ENCODE measurements at regions not wholly inside any gene's neighbourhood (a gene's known extent, or its start where the extent isn't known, plus 50 kb on each side); places are given as distances from the start of the nearest gene placed in this dataset.

DNA sequence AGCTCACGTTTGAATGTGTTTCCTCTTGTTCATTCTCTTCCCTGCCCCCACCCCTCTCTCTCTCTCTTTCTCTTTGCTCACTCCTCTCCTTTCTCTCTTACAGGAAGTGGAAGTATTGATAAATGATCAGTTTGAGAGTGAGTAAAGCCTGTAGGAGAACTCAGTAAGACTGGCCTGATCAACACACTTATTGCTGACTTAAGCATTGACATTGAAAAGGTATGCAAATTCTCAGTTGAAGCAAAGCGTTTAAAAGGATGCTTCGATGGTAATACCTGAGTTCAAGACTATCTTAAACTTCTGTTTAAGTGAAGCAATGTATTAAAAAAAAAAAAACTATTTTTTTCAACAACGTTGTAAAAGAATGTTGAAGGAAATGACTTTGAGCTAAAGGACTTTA lies 115.7 kb upstream of the DDX18 start:
- no peaks in the 10 kb centered on the region for H3K9me3 ChIP-seq
- H3K27me3 ChIP-seq, result no peaks in the 10 kb centered on the region
- DNase-seq, result no peak
- TF ChIP-seq, protein P1, sequence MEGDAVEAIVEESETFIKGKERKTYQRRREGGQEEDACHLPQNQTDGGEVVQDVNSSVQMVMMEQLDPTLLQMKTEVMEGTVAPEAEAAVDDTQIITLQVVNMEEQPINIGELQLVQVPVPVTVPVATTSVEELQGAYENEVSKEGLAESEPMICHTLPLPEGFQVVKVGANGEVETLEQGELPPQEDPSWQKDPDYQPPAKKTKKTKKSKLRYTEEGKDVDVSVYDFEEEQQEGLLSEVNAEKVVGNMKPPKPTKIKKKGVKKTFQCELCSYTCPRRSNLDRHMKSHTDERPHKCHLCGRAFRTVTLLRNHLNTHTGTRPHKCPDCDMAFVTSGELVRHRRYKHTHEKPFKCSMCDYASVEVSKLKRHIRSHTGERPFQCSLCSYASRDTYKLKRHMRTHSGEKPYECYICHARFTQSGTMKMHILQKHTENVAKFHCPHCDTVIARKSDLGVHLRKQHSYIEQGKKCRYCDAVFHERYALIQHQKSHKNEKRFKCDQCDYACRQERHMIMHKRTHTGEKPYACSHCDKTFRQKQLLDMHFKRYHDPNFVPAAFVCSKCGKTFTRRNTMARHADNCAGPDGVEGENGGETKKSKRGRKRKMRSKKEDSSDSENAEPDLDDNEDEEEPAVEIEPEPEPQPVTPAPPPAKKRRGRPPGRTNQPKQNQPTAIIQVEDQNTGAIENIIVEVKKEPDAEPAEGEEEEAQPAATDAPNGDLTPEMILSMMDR (IDR thresholded peaks at IDR 0.05; ENCODE audit: low read depth, low read length), result no peak
- no peak overlapping the region for H3K4me3 ChIP-seq (ENCODE audit: low read depth, low read length)
- H3K36me3 ChIP-seq, result no peaks in the 10 kb centered on the region
- H3K4me1 ChIP-seq, result no peaks in the 10 kb centered on the region

DNA sequence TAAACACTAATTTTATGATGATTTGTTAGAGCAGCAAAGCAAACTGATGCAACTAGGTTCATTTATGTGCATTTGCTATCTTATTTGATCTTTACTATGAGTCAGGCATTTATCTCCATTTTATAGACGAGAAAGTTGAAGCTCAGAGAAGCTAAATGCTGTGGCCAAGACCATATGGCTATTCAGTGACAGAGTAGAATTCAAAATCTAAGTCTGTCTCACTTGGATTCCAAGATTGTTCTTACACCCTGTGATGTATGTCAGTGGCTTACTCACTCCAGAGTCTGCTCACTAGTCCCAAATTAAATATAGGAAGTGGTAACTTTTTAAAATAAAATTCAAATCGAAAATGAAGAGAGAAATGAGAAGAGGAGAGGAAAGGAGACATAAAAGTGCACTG lies 114.0 kb upstream of the DDX18 start:
- no peaks in the 10 kb centered on the region for H3K4me1 ChIP-seq
- TF ChIP-seq, protein P1 (IDR thresholded peaks at IDR 0.05; ENCODE audit: low read depth, low read length), result no peak
- H3K9me3 ChIP-seq, result no peaks in the 10 kb centered on the region
- no peaks in the 10 kb centered on the region for H3K36me3 ChIP-seq
- no peak for DNase-seq
- no peak overlapping the region for H3K4me3 ChIP-seq (ENCODE audit: low read depth, low read length)
- H3K27me3 ChIP-seq, result no peaks in the 10 kb centered on the region

DNA sequence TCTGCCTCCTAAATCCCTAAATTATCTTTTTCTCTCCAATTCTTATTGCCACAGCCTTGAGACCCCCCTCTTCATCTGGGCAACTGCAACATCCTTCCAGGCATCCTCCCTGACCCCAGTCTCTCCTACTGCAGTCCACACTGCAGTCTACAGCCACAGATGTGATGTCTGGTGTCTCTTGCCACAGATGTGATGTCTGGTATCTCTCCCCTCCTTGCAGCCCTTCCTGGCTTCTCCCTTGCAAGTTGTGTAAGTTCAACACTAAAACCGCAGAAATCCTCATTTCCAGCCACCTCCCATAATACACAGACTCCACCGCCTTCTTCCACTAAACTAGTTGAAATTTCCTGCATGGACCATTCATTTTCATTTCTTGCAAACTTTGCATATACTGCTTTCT lies 113.1 kb upstream of the DDX18 start:
- H3K9me3 ChIP-seq, result no peaks in the 10 kb centered on the region
- H3K4me1 ChIP-seq, result no peaks in the 10 kb centered on the region
- DNase-seq, result no peak
- no peak overlapping the region for H3K4me3 ChIP-seq (ENCODE audit: low read depth, low read length)
- H3K27me3 ChIP-seq, result no peaks in the 10 kb centered on the region
- H3K36me3 ChIP-seq, result no peaks in the 10 kb centered on the region
- TF ChIP-seq, protein P1 (IDR thresholded peaks at IDR 0.05; ENCODE audit: low read depth, low read length), result no peak

DNA sequence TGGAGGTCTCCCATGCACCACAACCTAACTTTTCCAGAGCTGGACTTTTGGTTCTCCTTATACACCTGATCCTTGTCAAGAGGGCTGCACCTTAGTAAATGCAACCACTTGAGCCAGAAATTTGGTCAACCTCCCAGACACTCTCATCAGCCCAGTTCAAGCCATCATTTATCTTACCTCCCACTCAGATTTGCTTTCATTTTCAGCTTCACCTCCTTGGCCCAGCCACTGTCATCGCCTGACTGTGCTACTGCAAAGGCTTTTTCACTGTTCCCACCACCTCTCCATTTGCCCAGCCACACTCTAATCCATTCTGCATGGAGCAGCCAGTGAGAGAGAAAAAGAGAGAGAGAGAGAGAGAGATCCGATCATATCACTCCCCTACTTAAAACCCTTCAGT lies 112.4 kb upstream of the DDX18 start:
- DNase-seq, result no peak
- TF ChIP-seq, protein P1 (IDR thresholded peaks at IDR 0.05; ENCODE audit: low read depth, low read length), result no peak
- Histone ChIP-seq H3K36me3 (no peaks in the 10 kb centered on the region), H3K9me3 (no peaks in the 10 kb centered on the region), H3K4me1 (no peaks in the 10 kb centered on the region), H3K27me3 (no peaks in the 10 kb centered on the region), H3K4me3 (ENCODE audit: low read depth, low read length) (no peak overlapping the region)

DNA sequence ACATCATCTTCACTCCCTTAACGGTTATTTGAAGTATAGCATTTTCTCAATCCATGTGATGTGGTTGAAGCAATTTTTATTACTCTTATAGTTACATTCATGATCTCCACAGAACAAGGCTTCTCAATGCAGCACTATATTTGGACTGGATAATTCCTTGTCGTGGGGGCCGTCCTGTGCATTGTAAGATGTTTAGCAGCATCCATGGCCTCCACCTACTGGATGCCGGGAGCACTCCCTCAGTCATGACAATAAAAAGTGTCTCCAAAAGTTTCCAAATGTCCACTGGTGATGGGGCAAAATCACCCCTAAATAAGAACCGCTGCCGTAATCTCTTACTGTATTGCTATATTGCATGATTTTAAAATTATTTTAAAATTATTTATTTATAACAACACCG lies 110.6 kb upstream of the DDX18 start:
- Histone ChIP-seq H3K4me3 (ENCODE audit: low read depth, low read length) (no peak overlapping the region), H3K27me3 (no peaks in the 10 kb centered on the region), H3K4me1 (no peaks in the 10 kb centered on the region), H3K9me3 (no peaks in the 10 kb centered on the region), H3K36me3 (no peaks in the 10 kb centered on the region)
- TF ChIP-seq, protein P1 (IDR thresholded peaks at IDR 0.05; ENCODE audit: low read depth, low read length), result peak; percentile 51
- DNase-seq, result peak; percentile 20

DNA sequence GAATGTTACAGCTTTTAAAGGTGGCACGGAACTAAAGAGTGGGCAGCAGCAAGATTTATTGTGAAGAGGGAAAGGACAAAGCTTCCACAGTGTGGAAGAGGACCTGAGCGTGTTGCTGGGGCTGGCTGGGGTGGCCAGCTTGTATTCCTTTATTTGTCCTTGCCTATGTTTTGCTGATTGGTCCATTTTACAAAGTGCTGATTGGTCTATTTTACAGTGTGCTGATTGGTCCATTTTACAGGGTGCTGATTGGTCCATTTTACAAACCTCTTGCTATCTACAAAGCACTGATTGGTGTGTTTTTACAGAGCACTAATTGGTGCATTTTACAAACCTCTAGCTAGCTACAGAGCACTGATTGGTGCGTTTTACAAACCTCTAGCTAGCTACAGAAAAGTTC lies 109.7 kb upstream of the DDX18 start:
- H3K4me3 ChIP-seq (ENCODE audit: low read depth, low read length), result no peak overlapping the region
- no peaks in the 10 kb centered on the region for H3K4me1 ChIP-seq
- TF ChIP-seq, protein P1 (IDR thresholded peaks at IDR 0.05; ENCODE audit: low read depth, low read length), result no peak
- no peaks in the 10 kb centered on the region for H3K27me3 ChIP-seq
- H3K36me3 ChIP-seq, result no peaks in the 10 kb centered on the region
- no peaks in the 10 kb centered on the region for H3K9me3 ChIP-seq
- no peak for DNase-seq
